NCI-H526 (cell line): ENCODE measurements at regions not wholly inside any gene's neighbourhood (a gene's known extent, or its start where the extent isn't known, plus 50 kb on each side); places are given as distances from the start of the nearest gene placed in this dataset.

ENCODE experiments used
- DNase-seq, 2 experiments: peaks; one replicate each; lab custom pipeline; 2025; lab: John Stamatoyannopoulos, UW

DNA sequence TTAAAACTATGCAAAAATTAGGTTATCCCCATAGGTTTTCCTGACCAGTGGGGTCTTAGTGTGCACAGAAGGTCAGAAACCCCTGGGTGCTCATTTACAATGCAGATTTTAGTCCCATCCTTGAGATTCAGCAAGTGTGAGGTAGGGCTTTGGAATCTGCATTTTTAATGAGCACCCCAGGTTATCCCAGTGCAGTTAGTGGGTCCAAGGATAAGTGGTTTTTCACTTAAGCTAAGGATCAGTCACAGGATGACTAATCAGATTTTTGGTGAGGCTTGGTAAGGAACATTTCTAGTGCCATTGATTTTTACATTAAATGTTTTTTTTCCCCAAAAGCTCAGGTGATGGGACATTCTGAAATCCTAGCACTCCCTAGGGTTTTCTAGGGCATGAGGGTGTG is 50.7 kb upstream of the MGAT5 start:
- DNase-seq: no peak
